Fibroblast of peridontal ligament (primary cell): ENCODE measurements at regions not wholly inside any gene's neighbourhood (a gene's known extent, or its start where the extent isn't known, plus 50 kb on each side); places are given as distances from the start of the nearest gene placed in this dataset.
"Not testable (repeated sequence)": the region's sequence is repeated elsewhere in the genome, so short reads cannot be mapped to it uniquely, and the experiment has no call there.

ENCODE experiments used
- DNase-seq: peaks from one replicate; pipeline ENCODE4 v3.0.0-alpha.2; 2010; ENCODE audit errors: extremely low read depth

DNA sequence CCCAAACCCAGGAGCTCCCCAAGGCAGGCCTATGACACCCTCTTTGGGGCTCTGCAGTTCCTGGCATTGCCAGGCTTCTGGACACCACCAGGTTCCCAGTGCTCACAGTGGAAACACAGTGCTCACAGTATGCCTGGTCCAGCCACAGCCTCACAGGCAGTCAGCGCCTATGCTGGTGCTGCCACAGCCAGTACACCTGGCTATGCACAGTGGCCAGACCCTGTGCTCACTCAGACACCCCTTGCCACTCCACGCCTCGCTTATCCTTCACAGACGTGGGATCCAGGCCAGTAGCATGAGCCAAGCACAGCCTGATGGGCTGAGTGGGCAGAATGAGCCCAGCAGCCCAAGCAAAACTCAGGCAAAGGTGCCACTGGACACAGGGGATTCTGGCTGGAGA lies 579.2 kb upstream of the ADGRL2 start:
- DNase-seq, result no peak

DNA sequence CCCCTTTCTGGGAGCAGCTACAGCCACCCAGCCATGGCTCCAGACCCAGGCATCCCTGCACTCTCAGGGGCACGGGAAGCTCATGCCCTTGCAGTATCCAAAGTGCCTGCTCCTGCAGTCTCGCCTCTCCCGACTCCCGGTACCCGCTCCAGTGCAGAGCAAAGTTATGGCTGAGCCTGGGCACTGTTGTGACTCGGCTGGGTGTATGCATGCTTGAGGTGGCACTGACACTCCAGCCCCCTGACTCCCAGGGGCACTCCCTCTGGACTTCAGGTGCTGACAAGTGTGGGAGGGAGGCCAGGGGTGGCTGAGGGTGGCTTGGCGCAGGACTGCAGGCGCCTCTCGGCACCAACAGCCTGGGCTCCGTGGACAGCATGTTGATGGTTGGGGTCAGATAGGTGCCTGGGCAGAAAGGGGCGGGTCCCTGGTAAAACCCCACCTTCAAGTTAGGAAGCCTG lies 580.1 kb upstream of the ADGRL2 start:
- no peak for DNase-seq

DNA sequence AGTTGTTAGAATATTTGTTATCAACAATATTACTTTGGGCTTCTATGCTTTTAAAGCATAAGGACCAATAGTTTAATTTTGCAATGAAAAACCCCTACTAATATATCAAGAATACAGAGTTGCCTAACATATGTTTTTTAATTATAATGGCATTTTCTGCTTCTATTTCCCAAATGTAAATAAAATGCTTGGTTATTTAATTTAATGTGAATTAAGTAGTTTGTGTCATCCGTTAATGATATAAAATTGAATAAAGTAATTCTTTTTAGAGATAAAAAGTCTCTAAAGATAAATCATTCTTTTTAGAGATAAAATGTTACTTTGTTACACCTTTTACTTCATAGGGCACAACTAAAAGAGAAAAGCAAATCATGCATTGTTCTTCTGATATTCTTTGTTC lies 583.7 kb upstream of the ADGRL2 start:
- no peak for DNase-seq

DNA sequence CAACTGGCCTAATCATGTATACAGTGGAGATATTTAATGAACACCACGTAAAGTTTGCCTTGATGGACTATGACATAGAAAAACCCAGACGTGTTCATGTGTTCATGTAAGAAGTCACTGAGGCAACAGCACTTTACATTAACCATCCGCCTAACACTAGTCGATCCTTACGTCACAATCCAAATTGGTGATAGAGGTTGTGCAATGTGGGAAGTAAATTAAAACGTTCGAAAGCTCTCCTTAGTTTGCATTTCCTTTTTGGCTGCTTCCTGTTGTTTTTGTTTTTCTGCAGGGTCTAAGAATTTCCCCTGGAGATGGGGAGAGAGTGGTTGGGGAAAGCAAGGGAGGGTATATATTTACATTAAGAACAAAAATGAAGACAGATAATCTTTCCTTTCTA lies 587.5 kb upstream of the ADGRL2 start:
- DNase-seq, result no peak

DNA sequence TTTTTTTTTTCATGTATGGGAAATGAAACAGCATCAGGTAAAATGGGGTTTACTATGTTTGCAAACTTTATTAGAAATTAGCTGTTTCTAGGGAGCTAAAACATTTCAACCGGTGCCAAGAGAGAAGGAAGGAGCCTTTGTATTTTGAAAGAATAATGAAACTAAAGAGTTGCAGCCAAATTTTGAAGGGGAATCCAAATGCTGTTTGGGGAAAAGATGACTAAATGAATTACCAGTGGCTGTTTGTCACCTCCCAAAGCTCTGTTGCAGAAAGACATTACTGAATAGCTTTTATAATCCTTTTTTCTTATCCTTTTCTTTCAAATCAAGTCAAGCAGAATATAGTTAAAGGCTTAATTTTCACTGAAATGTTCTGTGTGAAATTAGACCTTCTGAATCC lies 591.3 kb upstream of the ADGRL2 start:
- no peak for DNase-seq

DNA sequence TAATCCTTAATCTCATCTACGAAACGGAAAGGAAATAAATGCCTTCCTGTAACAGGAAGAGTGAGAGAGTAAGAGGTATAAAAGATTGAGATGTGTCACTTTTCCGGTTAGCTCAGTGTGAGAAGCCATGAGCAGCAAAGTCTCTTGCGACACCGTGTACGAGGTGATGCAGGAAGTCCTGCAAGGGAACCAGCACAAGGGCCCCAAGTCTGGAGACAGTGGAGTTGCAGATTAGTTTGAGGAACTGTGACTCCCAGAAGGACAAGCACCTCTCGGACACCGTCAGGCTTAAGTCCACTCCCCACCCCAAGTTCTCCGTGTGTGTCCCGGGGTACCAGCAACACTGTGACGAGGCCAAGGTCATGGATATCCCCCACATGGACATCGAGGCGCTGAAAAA lies 592.3 kb upstream of the ADGRL2 start:
- DNase-seq, result no peak

DNA sequence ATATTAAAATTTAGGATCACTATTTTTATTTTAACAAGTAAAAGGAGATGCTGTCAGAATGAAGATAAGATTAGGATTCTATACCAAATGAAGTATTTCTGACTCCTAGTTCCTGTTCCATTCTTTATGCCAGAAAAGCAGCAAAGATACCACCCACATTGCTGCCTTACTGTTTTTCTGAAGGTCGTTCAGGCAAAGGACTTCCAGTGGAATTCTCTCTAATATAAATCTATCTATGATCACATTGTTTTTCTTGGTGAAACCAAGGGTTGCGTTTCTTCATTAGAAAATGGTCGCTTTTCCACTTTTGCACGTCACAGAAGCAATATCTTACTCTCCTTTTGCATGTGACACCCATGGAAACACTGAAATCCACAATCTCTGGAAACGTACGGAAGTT lies 594.8 kb upstream of the ADGRL2 start:
- DNase-seq, result no peak

DNA sequence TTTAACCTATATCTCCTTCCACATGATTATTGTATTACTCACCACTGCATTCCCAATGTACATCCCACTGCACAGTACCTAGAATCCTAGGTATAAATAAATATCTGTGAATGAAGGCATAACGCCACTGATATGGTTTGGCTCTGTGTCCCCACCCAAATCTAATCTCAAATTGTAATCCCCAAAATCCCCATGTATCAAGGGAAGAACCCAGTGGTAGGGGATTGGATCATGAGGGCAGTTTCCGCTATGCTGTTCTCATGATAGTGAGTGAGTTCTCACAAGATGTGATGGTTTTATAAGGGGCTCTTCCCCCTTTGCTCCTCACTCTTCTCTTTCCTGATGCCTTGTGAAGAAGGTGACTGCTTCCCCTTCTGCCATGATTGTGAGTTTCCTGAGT lies 599.0 kb upstream of the ADGRL2 start:
- no peak for DNase-seq

DNA sequence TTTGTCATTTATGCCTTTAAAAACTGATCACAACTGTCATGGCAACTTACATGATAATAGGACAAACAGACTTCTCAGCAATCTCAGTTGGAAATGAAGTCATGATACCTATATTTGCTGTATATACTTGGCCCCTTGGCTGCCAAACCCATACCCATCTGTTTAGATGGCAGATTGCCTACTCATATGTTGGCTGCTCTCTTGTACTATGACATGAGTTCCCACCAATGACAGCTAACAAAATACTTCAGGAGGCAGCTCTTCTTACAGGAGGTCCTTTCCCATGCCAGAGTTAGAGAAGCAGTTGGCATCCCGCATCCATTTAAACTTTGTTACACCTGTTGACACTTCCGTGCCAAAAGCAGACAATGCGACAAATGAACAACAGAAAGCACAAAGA lies 603.1 kb upstream of the ADGRL2 start:
- DNase-seq, result no peak

DNA sequence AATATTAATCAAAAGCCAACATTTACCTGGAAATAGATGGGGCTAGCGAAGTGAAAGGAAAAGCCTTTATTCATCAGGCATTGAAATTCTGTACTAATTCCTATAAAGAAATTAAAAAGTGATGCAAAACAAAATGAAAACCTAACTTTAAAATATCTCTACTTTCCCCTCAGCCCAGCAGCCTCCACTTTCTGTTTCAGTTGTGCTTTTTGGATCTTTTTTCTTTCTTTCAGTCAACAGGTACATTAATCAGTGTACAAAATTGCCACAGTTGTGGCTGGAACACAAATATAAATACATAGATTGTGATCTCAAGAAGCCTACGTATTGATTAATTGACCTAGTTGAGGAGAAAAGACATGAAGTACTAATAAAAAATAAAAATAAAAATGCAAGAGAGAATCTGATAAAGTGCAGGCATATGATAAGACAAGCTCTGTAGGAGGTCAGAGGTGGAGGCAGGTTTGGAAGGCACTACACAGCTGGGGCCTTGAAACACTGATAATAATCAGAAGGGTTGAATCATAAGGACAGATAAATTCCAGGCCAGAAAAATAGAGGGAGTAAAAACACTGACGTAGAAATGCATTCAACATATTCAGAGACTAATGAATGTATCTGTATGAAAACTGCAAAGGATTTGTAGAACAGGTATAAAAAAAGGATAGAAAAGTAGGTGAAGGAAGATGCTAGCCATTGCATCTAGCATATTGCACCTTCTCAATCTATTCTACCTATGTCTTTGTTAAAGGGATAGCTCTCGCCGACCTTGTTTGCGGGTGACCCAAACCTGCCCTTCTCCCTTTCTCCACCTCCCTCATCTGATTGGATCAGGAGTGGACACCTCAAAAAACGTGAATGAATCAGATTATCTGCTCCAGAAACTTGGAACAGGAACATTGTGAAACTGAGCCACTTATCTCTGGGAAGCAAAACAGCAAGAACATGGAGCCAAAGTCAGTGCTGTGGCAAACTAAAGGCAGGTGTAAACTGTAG lies 607.8 kb upstream of the ADGRL2 start:
- no peak for DNase-seq

DNA sequence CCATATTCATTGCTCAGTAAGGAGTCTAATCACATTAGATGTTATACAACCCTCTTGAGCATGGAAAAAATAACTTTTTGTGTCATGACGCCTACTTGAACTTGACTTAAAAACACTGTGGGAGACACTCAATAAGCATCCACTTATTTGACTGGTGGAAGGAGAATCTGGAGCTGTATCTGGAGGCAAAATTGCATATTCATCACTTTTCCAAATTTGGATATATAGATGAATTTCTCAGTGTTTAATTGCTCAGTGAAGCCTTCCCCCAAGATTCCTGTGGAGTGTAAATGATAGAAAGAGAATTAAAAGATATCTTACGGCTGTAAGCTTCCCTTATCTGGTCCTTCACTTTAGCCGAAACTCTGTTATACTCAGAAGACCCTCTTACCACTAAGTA lies 610.7 kb upstream of the ADGRL2 start:
- no peak for DNase-seq

DNA sequence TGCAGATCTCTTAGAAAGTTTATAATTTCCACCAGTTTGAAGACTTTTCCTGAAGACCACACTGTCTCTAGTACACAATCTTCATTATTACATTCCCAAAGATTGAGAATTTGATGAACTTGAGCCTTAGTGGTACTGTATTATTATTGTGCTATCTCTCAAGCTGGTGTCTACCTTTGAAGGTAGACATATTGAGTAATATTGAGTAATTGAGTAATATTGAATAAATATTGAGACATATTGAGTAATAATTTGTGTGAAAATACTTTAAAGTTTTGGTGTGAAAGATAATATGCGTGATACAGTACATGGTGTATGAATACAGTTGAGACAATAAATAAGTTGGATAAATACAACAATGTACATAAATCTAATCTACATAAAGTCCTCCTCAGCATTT lies 613.1 kb upstream of the ADGRL2 start:
- DNase-seq, result no peak

DNA sequence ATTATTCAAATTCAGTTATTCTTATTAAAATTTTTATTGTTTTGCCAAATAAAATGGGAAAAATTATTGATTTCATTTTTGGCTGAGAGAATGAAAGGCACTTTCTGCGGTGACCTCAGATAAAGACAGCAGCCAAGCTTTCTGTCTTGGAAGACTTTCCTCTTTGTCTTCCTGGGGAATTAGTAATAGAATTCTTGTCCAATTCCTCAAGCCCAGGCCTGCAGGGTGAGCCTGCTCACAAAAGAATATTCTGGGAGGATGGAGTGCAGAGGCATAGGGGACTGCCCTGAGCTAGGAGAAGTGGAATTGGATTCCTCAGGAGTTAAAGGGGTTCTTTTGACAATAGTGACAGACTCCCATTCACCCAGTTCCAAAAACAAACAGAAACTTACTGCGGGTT lies 614.5 kb upstream of the ADGRL2 start:
- peak; percentile 12 for DNase-seq

DNA sequence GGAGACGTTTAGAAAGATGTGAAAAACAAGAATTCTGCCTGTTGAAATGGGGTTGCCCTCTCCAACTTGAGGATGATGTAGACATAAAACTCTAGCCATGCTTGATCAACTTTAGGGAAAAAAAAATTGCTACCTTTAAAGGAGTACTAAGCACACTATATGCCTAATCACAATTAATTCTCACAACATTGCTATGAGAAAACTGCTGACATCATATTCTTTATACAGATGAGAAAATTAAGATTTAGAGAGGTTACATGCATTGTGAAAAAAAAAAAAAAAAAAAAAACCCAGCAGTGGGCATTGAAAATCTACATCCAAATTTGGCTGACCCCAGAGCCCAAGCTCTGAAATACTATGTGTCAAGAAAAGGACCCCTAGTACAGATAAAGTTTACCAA lies 617.2 kb upstream of the ADGRL2 start:
- no peak for DNase-seq

DNA sequence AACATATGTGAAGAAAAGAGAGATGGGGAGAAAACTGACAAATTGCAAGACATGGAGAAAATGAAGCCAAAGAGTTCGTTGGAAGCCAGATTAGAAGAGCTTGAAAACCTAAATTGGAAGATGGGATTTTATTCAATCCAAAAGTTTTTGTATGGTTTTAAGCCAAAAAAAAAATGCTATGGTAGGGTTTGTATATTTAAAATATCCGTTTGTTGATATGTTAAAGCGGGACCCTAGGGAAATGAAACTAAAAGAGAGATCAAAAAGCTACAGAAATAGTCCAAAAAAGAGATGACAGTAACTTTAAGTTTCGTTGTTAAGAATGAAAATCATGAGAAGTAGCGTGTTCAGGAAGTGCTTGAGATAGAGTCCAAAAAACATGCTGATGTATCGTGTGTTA lies 617.7 kb upstream of the ADGRL2 start:
- no peak for DNase-seq

DNA sequence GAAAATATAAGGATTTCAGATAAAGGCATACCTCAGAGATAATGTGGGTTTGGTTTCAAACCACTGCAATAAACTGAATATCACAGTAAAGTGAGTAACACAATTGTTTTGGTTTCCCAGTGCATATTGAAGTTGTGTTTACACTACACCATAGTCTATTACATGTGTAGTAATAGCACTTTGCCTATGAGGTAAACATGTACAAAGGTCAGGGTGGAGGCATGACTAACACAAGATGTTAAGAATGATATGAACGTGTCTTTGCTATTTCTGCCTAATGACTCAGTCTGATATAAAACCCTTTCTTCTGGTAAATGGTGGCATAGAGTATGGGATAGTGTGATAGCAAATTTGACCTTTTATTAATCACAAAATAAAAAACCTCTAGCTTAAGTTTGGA lies 621.5 kb upstream of the ADGRL2 start:
- DNase-seq, result peak; percentile 92

DNA sequence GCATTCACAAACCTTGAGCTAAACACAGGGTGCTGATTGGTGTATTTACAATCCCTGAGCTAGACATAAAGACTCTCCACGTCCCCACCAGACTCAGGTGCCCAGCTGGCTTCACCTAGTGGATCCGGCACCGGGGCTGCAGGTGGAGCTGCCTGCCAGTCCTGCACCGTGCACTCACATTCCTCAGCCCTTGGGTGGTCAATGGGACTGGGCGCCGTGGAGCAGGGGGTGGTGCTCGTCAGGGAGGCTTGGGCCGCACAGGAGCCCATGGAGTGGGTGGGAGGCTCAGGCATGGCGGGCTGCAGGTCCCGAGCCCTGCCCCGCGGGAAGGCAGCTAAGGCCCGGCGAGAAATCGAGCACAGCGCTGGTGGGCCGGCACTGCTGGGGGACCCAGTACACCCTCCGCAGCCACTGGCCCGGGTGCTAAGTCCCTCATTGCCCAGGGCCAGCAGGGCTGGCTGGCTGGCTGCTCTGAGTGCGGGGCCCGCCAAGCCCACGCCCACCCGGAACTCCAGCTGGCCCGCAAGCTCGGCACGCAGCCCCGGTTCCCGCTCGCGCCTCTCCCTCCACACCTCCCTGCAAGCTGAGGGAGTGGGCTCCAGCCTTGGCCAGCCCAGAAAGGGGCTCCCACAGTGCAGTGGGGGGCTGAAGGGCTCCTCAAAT lies 622.2 kb upstream of the ADGRL2 start:
- not testable (repeated sequence) for DNase-seq

DNA sequence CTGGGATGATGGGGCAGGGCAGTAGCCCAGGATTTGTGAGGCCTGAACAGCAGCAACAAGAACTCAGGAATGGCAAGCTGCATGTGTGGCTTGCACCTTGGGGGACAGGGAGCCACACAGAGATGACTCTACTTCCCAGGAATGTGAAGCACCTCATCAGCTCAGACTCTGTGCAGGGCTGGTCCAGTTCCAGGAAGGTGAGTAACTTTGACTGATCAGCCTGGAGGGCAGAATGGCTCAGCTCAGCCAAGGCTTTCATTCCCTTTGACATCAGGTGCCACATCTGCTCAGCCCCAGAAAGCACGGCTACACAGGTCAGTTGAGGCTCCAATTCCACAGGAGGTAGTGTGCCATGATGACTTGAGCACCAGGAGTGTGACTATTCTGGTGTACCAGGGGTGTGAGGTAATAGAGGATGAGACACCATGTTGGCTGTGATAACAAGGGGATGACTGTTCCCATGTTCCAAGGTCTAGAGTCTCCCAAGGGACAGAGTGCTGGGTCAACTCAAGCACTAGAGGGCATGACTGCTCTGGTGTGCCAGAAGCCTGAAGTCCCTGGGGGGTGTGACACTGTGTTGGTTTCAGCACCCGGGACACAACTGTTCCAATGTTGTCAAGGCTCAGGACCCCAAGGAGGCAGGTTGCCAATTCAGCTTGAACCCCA lies 625.8 kb upstream of the ADGRL2 start:
- no peak for DNase-seq

DNA sequence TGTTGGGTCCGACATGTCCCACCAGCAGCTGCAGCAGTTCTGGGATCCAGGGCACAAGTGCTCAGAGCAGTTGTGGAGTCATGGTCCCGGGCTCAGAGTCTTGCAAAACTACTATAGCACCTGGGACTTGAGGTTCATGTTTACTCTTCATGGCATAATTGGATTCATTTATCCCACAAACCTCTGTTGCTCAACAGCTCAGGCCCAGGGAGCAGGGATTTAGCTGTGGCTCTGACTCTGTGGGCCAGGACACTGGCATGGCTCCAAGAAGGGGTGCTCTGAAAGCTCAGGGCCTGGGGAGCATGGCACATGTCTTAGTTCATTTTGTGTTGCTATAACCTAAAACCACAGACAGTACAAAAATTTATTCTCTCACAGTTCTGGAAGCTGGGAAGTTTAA lies 626.7 kb upstream of the ADGRL2 start:
- no peak for DNase-seq

DNA sequence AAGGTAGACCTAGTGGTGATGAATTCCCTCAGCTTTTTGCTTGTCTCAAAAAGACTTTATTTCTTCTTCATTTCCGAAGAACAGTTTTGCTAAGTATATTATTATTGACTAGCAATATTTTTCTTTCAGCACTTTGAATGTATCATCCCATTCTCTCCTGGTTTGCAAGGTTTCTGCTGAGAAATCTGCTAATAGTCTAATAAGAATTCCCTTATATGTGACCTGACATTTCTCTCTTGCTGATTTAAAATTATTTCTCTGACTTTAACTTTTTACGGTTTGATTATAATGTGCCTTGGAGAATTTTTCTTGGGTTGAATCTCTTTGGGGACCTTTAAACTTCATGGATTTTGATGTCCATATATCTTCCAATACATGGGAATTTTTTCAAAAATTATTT lies 628.3 kb upstream of the ADGRL2 start:
- DNase-seq, result no peak

DNA sequence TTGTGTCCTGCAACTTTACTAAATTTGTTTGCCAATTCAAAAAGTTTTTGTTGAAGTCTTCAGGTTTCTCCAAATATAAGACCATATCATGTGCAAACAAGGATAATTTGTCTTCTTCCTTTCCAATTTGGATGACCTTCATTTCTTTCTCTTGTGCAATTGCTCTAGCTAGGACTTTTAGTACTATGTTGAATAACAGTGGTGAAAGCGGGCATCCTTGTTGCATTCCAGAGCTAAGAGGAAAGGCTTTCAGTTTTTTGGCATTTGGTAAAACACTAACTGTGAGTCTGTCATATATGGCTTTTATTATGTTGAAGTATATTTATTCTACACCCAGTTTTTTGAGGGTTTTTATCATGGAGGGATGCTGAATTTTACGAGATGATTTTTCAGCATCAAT lies 630.0 kb upstream of the ADGRL2 start:
- DNase-seq, result peak; percentile 63

DNA sequence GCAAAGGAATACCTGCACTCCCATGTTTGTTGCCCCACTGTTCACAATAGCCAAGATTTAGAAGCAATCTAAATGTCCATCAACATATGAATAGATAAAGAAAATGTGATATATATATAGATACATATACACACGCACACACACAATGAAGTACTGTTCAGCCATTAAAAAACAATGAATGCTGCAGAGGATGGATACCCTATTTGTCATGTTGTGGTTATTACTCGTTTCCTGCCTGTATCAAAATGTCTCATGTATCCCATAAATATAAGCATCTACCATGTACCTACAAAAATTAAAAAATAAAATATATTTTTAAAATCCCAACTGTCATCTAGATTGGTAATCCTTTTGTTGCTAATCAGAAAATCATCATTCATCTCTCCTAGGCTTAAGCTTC lies 634.8 kb upstream of the ADGRL2 start:
- DNase-seq, result no peak

DNA sequence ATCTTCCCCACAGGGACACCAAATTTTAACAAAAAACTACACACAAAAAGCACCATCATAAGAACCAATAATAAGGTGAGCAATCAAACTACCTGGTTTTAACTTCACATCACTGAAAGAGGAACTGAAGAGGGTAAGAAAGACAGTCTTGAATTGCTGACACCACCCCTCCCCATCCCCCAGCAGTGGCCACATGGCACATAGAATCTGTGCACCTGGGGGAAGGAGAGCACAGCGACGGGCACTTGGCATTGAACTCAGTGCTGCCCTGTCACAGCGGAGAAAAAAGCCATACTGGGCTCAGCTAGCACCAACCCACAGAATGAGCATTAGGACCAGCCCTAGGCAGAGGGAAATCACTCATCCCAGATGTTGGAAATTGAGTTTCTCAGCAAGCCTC lies 640.0 kb upstream of the ADGRL2 start:
- DNase-seq, result no peak
